Mucosa of gallbladder (tissue), 1 donor: ENCODE measurements at regions not wholly inside any gene's neighbourhood (a gene's known extent, or its start where the extent isn't known, plus 50 kb on each side); places are given as distances from the start of the nearest gene placed in this dataset.

Experiments used
- DNase-seq: peaks from one replicate; pipeline ENCODE4 v3.0.0-alpha.2; 2020; ENCODE audit warnings: low spot score
- donor health status: DM: no; HTN: no; CAD: no.

GRCh38 chr15:47949815-47950214 is 171.0 kb upstream of the SLC24A5 start:
- DNase-seq, result no peak

DNA sequence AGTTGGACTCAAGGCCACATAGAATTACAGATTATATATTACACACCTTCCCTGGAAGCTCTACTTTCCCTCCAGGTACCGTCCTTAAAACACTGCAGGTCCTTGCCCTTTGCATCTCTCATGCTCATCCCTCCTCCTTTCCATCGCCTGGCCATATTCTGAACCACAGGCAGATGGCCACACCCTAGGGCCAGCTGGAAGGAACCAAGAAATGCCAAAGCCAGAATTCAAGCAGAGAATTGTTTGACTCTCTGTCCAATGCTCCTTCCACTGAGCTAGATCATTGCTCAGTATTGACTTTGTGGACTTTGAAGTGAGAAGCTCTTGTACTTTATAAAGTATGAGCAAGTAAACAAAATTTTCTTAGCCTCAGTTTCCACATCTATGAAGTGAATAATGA is 170.3 kb upstream of the SLC24A5 start:
- no peak for DNase-seq

- no peak for DNase-seq
Measured at GRCh38 chr15:47951781-47952180, 169.0 kb upstream of the SLC24A5 start.

- no peak for DNase-seq
Measured at GRCh38 chr15:47954196-47954595, 166.6 kb upstream of the SLC24A5 start.

DNA sequence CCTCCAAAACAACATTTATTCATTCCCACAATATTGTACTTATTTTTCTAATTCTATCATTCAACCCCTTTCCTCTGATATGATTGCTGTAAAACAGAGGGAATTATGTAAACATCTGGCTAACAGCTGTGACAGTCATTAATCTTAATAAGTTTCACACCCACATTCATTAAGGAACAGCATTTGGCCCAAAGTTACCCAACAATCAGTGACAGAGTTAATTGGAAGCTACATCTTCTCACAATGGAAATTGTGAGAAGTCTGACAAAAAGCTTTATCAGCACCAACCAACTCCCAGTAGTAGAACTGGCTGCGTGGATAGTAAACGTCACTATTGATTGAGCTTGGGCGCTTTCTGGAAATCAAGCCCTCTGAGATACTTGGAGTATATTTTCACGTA is 165.8 kb upstream of the SLC24A5 start:
- DNase-seq, result no peak

GRCh38 chr15:47959617-47960413 is 161.0 kb upstream of the SLC24A5 start:
- no peak for DNase-seq

- DNase-seq, result no peak
Measured at GRCh38 chr15:47961401-47962090, 159.2 kb upstream of the SLC24A5 start.

- no peak for DNase-seq
Measured at GRCh38 chr15:47963265-47963664, 157.5 kb upstream of the SLC24A5 start.

DNA sequence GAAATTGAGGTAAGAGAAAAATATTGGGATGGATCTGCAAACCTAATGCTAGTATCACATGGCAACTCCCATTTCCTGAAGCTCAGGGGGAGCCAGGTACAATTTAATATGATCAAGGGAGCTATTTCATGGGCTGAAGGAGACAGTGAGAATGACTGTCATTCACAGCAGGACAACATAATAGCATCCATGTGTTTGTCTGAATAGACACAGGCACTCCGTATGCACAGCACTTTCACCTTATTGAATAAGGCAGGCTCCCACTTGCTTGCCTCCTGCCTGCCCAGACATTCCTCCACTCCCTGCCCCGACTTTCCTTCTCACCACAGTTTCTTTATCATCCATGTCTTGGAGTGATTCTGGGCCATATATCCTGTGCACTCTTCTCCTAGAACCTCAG is 156.6 kb upstream of the SLC24A5 start:
- DNase-seq, result no peak

GRCh38 chr15:47965297-47965696 is 155.5 kb upstream of the SLC24A5 start:
- DNase-seq, result no peak

DNA sequence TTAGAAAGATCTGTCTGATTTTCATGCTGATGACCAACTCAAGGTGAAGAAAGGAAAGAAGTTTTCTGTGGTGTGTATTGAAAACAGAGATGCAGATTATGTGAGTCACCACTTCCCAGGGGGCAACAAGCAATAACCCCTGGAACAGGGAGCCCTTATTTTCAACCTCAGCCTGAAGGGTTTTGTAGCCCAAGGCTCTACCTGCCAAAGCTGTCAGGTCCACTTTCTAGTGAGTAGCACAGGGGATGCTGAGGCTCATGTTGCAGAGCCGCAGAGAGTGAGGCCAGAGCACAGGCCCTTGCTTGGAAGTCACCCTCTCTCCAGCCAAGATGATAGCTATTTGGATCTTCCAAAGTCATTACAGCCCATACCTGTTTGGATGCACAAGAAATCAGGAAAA is 152.2 kb upstream of the SLC24A5 start:
- no peak for DNase-seq

DNA sequence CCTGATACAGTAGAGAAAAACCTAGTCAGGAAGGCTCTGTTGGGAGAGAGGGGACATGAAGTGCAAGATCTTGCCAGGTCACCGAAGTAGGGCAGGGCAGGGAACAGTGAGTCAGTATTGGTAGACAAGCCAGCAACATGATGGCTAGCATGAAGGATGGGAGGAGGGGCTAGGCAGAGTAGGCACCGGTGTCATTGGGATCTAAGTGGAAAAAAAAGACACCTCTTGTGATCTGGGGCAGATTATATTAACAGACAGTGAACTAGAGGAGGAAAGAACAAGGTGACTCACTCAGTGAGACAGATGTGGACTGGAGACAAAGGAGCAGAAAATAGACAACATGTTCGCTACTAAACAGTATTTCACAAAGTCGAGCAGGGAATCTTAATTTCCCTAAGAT is 149.2 kb upstream of the SLC24A5 start:
- DNase-seq, result no peak

DNA sequence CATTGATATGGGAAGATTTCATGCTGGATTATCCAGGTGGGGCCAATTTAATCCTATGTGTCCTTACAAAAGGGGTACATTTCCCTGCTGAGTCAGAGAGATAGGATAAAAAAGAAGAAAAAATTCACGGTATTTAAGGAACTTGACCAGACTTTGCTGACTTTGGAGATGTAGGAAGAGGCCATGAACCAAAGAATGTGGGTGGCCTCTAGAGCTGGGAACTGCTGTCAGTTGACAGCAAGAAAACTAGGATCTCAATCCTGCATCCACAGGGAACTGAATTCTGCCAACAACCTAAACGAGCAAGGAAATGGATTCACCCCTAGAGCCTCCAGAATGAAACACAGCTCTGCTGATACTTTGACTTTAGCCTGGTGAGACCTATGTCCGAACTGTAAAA is 148.1 kb upstream of the SLC24A5 start:
- no peak for DNase-seq

DNA sequence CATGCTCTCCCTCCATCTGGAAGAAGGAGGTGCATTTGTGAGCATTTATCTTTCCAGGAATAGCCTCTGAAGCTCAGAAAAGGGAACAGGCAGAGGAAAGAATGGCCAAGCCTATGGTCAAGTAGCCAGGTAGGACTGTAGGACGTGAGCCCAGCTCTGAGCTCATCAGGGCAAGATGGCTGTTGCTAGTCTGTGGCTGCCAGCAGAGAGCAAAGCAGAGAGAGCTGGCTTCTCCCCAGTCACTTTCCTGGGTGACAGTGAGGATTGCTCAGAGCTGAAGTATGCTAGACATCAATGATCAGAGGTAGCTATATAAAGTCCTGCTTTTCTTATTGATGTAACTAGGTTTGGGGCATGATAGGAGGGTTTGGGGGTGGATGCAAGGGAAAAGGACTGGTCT is 146.1 kb upstream of the SLC24A5 start:
- DNase-seq, result no peak

DNA sequence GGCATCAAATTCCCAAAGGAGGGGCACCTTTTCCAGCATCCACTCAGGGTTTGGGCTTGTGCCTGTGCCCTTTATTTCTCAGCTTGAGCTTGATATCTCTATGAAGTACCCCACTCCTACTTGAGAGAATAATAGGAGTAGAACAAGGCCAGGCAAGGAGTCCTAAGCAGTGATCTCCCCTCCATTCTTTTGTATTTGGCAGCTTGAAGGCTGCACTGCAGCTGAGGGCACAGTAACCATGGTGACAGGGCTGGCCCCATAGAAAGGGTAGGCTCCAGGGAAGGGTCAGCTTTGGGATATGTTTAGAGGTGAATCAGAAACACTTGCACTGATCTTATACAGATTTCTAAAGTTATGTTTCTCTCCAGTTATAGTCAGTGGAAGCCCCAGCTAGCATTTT is 145.4 kb upstream of the SLC24A5 start:
- DNase-seq, result no peak

DNA sequence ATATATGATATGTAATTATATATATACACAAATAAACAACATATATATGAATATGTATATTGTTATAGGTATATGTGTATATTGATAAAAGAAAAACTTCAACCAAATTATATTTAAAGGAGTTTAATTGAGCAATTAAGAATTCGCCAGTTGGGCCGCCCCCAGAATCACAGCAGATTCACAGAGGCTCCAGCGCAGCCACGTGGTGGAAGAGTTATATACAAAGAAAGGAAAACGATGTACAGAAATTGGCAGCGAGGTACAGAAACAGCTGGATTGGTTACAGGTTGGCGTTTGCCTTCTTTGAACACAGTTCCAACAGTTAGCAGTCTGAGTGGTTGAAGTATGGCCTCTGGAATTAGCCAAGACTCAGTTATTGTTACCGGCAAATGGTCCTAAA is 137.3 kb upstream of the SLC24A5 start:
- no peak for DNase-seq

GRCh38 chr15:47985568-47985967 is 135.2 kb upstream of the SLC24A5 start:
- no peak for DNase-seq

GRCh38 chr15:47987461-47987860 is 133.3 kb upstream of the SLC24A5 start:
- no peak for DNase-seq

GRCh38 chr15:47987908-47988532 is 132.8 kb upstream of the SLC24A5 start:
- peak; percentile 37 for DNase-seq

GRCh38 chr15:47988564-47988963 is 132.2 kb upstream of the SLC24A5 start:
- DNase-seq, result no peak

DNA sequence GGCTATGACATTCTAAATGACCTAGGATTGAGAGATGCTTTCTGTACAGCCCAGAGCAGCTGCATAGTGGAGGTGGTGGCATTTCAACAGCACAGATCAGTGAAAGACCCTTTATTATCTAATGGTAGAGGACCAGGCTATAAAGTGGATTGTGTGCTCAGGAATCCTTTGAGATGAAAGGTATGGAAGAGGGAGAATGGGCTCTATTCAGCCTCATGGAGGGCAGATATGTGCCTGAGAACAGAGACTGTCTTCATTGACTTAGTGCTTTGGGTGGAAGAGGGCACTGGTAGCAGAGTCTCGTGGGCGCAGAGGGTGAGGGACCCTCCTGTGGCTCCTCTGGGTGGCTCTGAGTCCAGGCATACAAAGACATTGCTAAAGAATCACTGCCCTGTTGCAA is 130.0 kb upstream of the SLC24A5 start:
- no peak for DNase-seq

- DNase-seq, result no peak
Measured at GRCh38 chr15:47991357-47991756, 129.4 kb upstream of the SLC24A5 start.

GRCh38 chr15:47993051-47993450 is 127.7 kb upstream of the SLC24A5 start:
- DNase-seq, result no peak
